ENCODE measurements at regions not wholly inside any gene's neighbourhood (a gene's known extent, or its start where the extent isn't known, plus 50 kb on each side); places are given as distances from the start of the nearest gene placed in this dataset.

DNA sequence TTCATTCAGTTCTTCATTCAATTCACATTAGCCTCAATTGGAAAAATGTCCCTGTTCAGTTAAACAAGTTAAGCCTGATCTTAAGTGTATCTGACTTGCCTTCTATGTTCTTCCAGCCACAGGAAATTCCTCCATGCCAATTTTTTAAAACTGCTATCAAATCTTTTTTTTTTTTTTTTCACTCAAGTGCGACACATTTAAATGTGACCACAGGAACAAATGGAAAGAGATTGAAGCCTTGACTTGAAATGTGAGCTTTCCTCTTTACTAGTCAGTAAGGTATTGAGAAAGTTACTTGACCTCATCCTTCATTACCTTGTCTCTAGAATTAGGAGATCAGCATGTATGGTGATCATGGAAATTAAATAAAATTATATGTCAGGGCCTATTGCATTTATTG, 165.1 kb downstream of the SLIT2 start:
- TF ChIP-seq CTCF (IDR thresholded peaks at IDR 0.05) (no peak), POLR2A (IDR thresholded peaks at IDR 0.05) (no peak)
